ENCODE measurements at regions not wholly inside any gene's neighbourhood (a gene's known extent, or its start where the extent isn't known, plus 50 kb on each side); places are given as distances from the start of the nearest gene placed in this dataset.

DNA sequence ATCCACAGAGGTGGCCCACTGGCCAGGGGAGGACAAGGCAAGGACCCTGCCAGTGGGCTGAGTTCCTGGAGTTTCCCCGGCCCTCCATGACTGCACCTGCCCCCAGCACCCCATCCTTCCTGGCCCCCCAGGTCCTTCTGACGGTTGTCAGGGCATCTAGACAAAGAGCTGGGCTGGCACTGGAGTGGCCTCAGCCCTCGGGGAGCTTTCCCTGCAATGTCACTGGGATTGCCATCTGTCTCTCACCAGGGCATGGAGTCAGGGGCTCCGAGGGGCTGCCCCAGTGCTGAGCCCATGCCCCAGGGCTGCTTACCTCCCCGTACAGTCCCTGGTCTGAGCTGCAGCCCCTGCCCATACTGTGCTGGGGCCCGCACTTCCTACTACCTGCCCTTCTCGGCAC lies 446.5 kb upstream of the MKI67 start:
- no peak overlapping the region for H3K4me3 ChIP-seq (ENCODE audit: low read depth, low read length)
- TF ChIP-seq, protein P1, sequence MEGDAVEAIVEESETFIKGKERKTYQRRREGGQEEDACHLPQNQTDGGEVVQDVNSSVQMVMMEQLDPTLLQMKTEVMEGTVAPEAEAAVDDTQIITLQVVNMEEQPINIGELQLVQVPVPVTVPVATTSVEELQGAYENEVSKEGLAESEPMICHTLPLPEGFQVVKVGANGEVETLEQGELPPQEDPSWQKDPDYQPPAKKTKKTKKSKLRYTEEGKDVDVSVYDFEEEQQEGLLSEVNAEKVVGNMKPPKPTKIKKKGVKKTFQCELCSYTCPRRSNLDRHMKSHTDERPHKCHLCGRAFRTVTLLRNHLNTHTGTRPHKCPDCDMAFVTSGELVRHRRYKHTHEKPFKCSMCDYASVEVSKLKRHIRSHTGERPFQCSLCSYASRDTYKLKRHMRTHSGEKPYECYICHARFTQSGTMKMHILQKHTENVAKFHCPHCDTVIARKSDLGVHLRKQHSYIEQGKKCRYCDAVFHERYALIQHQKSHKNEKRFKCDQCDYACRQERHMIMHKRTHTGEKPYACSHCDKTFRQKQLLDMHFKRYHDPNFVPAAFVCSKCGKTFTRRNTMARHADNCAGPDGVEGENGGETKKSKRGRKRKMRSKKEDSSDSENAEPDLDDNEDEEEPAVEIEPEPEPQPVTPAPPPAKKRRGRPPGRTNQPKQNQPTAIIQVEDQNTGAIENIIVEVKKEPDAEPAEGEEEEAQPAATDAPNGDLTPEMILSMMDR (IDR thresholded peaks at IDR 0.05; ENCODE audit: insufficient read depth, low read length) = no peak
- no peak for DNase-seq (ENCODE audit: low read depth)

DNA sequence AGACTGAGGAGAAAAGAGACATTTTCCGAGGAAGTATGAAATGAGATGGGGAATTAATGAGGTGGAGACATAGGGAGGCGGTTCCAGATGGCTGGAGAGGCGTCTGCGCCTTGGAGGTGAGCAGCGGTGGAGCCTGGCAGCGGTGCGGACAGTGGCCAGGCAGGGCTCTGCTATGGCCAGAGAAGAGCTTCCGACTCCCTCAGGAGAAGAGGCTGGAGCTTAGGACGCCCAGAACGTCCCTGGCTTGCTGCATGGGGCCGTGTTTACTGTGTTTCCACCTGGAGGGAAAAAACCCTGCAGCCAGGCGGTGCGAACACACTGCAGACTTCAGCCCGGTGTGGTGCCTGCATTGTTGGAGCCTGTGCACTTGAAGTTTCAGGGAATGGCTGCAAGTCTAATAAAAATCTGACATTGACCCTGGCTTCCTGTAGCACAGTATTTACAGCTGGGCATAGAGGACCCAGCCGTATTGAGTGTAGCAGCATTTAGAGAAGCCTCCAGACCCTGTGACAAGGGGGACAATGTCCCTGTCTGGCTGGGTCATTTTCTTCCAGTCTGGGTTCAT lies 447.1 kb upstream of the MKI67 start:
- no peak overlapping the region for H3K4me3 ChIP-seq (ENCODE audit: low read depth, low read length)
- TF ChIP-seq, protein P1 (IDR thresholded peaks at IDR 0.05; ENCODE audit: insufficient read depth, low read length) = no peak
- no peak for DNase-seq (ENCODE audit: low read depth)

DNA sequence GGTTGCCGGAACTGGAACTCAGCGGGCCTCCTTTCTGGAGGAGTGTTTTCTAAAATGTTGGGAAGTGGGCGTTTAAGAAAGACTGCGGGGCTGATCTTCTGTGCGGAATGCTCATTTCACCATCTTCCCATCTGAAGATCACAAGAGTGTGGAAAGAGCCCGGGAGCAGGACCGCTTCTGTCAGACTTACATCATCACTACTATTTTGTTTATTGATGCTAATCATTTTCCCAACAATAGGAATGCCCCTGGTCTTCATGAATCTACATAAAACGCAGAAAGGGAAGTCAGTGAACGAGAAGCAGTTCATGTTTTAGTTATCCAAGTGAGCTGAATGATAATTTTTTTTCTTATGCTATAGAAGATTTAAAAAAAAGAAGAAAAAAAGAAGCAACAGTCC lies 447.8 kb upstream of the MKI67 start:
- TF ChIP-seq, protein P1 (IDR thresholded peaks at IDR 0.05; ENCODE audit: insufficient read depth, low read length) = no peak
- H3K4me3 ChIP-seq (ENCODE audit: low read depth, low read length) = no peak overlapping the region
- DNase-seq (ENCODE audit: low read depth) = no peak

DNA sequence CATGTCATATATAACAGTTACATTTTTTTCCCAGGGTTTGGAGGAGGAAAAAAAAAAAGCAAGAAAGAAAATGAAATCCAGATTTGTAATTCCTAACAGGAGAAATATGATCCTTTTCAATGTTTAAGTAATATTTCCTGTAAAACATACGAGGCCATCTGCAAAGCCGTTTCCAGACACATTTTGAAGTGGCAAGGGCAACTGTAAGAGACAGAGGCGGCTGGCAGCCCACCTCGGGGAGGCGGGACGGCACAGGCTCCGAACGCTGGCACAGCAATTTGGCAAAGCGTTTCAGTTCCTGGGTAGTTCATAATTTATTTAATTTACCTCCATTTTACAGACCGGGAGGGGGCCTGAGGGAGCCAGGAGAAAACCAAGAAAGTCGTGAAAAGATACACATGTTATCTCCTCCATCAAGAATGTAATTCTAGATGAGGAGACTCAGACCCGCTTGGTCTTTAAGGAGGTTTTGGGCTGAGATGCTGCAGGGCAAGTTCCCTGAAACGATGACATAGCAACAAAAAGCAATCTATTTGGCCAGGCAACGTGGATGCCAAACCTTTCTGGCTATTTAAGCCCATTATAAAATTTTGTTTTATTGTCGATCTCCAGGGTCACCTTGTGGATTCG lies 448.5 kb upstream of the MKI67 start:
- no peak overlapping the region for H3K4me3 ChIP-seq (ENCODE audit: low read depth, low read length)
- no peak for DNase-seq (ENCODE audit: low read depth)
- TF ChIP-seq, protein P1 (IDR thresholded peaks at IDR 0.05; ENCODE audit: insufficient read depth, low read length) = no peak

DNA sequence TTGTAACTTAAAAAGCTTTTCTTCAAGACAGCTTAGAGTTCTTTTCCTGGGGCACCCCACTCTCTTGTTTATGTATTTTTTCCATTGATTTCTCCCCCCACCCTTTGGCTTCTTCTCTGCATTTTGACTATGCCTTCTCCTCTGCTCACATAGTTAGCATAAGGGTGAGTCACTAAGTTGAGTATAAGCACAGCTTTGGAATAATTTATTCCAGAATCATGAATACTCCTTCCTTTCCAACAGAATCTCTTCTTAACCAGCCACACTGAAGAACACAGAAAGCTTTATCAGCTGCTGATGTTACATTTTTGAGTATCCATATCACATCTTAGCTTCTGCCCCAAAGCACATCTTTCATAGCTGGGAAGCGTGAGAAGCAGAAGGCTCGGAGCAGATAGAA lies 449.5 kb upstream of the MKI67 start:
- DNase-seq (ENCODE audit: low read depth) = no peak
- TF ChIP-seq, protein P1 (IDR thresholded peaks at IDR 0.05; ENCODE audit: insufficient read depth, low read length) = no peak
- H3K4me3 ChIP-seq (ENCODE audit: low read depth, low read length) = no peak overlapping the region

DNA sequence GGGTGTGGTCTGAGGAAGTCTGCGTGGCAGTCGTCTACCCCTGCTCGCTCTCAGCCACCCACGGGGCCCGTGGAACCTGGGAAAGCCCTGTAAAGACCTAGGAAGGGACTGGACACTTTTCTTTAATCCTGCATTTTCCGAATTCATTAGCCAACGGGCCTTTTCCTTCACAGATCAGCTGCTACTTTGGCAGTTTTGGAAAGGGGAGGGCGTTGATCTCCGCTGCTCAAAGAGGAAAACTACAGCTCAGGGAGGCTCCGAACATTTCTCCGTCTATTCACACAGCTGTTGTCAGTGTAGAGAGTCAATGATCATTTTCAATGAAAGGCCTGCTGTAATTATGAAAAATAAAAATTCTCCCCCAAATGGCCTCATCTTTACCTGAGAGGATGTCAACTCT lies 450.1 kb upstream of the MKI67 start:
- no peak overlapping the region for H3K4me3 ChIP-seq (ENCODE audit: low read depth, low read length)
- TF ChIP-seq, protein P1 (IDR thresholded peaks at IDR 0.05; ENCODE audit: insufficient read depth, low read length) = no peak
- no peak for DNase-seq (ENCODE audit: low read depth)

Data from fibroblast of the aortic adventitia (primary cell).